C4-2B (cell line): ENCODE measurements at regions not wholly inside any gene's neighbourhood (a gene's known extent, or its start where the extent isn't known, plus 50 kb on each side); places are given as distances from the start of the nearest gene placed in this dataset.

Experiments
- H3K27ac ChIP-seq: fragments of 450-650 bp; 2 replicates; pipeline ENCODE4 v1.5.1; 2017
- ZFX ChIP-seq: fragments of 450-650 bp; IDR thresholded peaks from 2 replicates; pipeline ENCODE4 v1.6.1; 2017
- TF ChIP-seq, protein P1 (sequence below): fragments of 450-650 bp; conservative IDR thresholded peaks from 2 replicates; pipeline ENCODE4 v1.5.1; 2017; ENCODE audit warnings: mild to moderate bottlenecking

DNA sequence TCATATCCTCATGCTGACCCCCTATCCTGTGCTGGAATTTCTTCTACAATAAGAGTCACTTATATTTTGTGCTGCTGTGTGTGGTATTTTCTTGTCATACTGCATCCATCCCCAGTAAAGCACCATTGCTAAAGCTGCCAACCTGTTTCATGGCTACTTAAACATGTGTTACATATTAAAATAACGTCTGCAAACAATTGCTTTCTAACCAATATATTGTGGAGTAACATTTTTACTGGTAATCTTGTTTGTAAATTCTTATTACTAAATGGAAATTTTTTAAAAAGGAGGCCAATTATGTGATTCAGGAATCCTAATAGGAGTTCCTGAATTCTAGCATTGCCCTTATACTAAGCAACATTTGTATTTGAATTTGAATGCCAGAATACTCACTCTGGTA lies 160.3 kb upstream of the VEGFC start:
- no peak overlapping the region for H3K27ac ChIP-seq
- TF ChIP-seq, protein P1, sequence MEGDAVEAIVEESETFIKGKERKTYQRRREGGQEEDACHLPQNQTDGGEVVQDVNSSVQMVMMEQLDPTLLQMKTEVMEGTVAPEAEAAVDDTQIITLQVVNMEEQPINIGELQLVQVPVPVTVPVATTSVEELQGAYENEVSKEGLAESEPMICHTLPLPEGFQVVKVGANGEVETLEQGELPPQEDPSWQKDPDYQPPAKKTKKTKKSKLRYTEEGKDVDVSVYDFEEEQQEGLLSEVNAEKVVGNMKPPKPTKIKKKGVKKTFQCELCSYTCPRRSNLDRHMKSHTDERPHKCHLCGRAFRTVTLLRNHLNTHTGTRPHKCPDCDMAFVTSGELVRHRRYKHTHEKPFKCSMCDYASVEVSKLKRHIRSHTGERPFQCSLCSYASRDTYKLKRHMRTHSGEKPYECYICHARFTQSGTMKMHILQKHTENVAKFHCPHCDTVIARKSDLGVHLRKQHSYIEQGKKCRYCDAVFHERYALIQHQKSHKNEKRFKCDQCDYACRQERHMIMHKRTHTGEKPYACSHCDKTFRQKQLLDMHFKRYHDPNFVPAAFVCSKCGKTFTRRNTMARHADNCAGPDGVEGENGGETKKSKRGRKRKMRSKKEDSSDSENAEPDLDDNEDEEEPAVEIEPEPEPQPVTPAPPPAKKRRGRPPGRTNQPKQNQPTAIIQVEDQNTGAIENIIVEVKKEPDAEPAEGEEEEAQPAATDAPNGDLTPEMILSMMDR = no peak
- TF ChIP-seq ZFX = no peak

DNA sequence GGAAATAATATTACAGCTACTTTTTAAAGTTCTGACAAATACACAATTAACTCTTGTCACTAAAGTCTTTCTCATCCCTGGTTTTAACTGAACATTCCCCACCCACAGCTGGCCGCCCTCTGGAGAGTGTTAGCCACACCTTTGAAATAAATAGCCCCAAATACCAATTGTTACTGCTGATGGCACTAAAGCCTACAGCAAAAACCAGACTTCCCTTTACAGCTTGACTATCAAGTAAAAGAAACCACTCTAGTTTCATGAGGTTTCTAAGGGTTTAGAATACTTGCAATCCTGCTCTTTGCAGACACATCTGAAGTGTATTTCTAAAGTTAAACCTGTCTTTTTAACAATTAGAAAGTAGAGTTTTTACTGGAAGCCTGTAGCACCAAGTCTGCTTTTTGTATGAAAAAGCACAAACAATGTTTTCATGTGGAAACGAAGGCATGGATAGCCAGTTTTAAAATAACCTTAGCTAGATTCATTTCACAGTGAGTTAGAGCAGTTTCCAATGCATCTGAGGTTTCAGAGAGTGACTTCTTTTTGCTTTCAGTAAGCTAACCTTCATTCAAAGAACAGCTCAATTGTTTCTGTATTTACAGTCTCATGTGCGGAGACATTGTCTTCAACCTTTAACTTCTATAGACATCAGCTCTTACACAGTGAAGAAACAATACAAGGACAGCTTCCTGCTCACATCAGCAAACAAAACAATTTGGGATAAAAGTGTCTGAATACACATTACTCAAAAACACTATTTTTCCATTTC lies 164.8 kb upstream of the VEGFC start:
- no peak for TF ChIP-seq ZFX
- TF ChIP-seq, protein P1 = no peak
- no peak overlapping the region for H3K27ac ChIP-seq

DNA sequence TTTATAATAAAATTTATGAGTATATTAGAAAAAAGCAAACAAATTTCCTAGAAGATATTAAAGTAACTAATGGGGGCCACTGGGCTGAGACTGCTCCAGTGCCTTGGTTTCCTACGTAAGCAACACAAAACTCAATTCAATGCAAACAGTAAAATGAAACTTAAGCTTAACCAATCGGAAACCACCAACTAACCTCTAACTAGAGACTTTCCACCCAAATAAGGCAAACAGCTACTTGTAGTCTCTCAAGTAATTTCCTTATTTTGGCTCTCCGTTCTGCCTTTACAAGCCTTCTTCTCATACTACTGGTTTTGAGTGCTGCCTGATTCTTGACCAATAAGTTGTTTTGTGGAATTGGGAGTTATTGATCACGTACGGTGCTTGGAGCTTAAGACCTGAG lies 167.3 kb upstream of the VEGFC start:
- H3K27ac ChIP-seq = no peak overlapping the region
- no peak for TF ChIP-seq ZFX
- TF ChIP-seq, protein P1 = no peak

DNA sequence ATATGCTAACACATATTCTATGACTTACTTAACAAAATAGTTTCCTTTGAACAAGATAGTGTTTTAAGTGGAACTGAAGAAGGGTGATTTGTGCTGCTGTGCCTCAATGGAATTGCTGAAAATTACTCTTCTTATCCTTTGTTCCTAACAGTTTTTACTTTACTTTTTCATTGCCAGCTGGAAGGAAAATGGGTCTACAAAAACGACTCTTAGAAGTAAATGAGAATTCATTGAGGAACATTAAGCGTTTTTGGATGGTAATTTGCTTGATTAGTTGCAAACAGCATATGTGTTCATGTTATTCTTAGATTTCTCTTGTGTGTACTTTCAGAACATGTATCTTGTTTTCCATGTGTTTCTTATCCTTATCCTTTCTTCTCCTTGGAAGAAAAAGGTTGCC lies 170.4 kb upstream of the VEGFC start:
- TF ChIP-seq, protein P1 = no peak
- no peak for TF ChIP-seq ZFX
- H3K27ac ChIP-seq = no peak overlapping the region

DNA sequence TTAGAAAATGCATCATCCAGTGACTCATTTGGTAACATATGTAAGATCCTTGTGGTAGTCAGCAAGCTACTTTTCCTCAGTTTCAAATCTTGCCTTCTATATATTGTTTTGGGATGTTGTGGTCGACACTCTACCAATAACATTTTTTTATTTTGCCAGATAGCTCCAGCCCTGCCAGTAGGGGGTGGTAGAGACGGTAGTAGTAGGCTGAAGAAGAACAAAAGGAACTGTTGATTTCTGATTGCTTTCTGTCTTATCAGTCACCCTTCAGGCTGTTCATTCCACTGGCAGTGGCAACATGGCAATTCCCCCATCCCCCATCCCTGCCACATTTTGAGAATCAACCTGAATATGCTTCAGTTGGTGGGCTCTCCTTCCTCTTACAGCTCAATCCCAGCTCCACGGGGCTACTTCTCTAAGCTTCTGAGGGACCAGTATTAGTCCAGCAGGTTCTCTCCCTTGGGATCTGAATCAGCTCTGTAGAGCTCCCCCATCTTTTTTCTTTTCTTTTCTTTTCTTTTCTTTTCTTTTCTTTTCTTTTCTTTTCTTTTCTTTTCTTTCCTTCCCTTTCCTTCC lies 171.5 kb upstream of the VEGFC start:
- TF ChIP-seq, protein P1 = peak; percentile 45
- no peak for TF ChIP-seq ZFX
- H3K27ac ChIP-seq = no peak overlapping the region

DNA sequence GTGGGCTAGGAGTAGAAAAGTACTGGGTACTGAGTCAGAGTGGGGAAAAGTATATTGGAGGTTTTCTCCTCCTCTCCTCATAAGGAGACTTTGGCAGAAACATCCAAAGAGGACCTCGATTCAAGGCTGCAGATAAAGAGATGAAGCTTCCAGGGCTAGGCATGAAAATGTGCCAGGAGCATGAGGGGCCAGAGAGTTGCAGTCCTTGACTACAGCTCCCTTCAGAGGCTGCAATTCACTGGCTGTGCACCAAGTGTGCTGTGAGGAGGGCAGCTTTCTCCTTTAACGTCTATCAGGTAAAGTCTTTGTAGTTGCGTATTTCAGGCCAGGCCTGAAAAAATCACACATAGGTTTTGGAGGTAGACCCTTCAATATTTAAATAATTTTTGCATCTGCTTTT lies 174.9 kb upstream of the VEGFC start:
- TF ChIP-seq ZFX = no peak
- TF ChIP-seq, protein P1 = no peak
- H3K27ac ChIP-seq = no peak overlapping the region

DNA sequence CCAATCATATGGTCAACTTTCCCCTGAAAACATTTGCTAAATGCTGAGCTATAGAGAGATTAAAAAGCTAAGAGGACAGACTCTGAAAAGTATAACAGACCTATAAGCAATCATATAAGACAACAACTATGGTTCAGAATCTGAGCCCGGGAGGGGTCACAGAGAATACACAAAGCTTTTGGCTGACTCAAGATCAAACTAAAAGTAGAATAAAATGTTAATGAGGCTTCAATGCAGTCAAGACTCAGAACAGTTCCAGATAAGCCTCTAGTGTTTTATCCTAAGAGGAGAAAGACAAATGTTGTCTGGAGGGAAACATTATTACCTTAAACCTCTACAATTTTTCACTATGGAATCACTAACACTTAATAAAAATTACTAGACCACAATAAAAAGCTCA lies 175.4 kb upstream of the VEGFC start:
- H3K27ac ChIP-seq = no peak overlapping the region
- TF ChIP-seq, protein P1 = no peak
- no peak for TF ChIP-seq ZFX
